ENCODE measurements at regions not wholly inside any gene's neighbourhood (a gene's known extent, or its start where the extent isn't known, plus 50 kb on each side); places are given as distances from the start of the nearest gene placed in this dataset.

DNA sequence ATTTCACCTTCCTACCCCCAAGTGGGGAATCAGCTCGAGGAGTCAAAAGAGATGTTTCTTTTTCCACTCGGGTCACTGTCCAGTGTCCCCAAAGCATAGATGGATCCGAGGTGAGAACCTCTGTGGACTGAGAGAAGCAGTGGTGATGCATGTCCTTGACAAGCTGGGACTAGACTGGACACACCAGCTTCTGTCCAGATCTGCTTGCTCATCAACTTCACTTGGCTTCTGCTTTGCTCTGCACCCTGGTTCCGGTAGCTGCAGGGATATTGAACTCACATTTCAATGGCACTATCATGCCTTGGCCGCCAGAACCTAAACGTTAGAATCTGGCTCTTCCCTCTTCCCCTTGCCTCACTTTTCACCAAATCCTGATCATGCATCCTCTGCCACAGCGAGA lies 50.3 kb upstream of the CXCL12 start:
- H3K4me3 ChIP-seq: no peak overlapping the region
- DNase-seq: no peak
- H3K4me1 ChIP-seq: no peaks in the 10 kb centered on the region
- ATAC-seq: peak in 2 of 8 donors; percentile 33 to 39
- no peaks in the 10 kb centered on the region for H3K36me3 ChIP-seq
- peaks cover 0 to 3% (median 0%) of the 10 kb centered on the region in 7 donors for H3K27me3 ChIP-seq
- H3K27ac ChIP-seq: no peak overlapping the region
- WGBS, 2 donors: 80 to 83% methylated on average over 7 of the region's 7 CpGs
- intact Hi-C loops (cut with DNase I): no loop called here
- TF ChIP-seq, protein P1, sequence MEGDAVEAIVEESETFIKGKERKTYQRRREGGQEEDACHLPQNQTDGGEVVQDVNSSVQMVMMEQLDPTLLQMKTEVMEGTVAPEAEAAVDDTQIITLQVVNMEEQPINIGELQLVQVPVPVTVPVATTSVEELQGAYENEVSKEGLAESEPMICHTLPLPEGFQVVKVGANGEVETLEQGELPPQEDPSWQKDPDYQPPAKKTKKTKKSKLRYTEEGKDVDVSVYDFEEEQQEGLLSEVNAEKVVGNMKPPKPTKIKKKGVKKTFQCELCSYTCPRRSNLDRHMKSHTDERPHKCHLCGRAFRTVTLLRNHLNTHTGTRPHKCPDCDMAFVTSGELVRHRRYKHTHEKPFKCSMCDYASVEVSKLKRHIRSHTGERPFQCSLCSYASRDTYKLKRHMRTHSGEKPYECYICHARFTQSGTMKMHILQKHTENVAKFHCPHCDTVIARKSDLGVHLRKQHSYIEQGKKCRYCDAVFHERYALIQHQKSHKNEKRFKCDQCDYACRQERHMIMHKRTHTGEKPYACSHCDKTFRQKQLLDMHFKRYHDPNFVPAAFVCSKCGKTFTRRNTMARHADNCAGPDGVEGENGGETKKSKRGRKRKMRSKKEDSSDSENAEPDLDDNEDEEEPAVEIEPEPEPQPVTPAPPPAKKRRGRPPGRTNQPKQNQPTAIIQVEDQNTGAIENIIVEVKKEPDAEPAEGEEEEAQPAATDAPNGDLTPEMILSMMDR (IDR thresholded peaks at IDR 0.05): no peak
- peaks cover 0 to 41% (median 11%) of the 10 kb centered on the region in 11 donors for H3K9me3 ChIP-seq

DNA sequence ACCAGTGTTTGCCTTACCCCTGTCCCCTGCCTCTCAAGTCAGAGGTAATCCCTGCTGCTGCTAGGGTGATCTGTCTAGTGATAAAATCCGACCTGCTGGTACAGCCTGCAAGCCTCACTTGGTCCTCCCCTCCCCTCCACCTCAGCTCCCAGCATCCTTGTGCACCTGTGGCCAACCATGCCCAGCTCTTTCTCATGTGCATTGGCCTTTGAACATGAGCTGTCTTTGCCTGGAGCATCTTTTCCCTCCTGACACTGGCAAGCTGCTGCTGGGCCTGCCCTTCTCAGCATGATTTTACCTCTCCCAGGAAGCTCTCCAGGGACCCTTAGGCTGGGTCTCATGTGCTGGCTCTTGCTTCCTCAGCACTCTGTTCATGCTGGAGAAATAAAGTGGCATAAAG lies 51.3 kb upstream of the CXCL12 start:
- TF ChIP-seq, protein P1 (IDR thresholded peaks at IDR 0.05): no peak
- intact Hi-C loops (cut with DNase I): no loop called here
- ATAC-seq: no peak
- Histone ChIP-seq H3K4me3 (no peak overlapping the region), H3K27ac (no peak overlapping the region), H3K36me3 (no peaks in the 10 kb centered on the region), H3K4me1 (no peaks in the 10 kb centered on the region), H3K9me3 (peaks cover 0 to 33% (median 11%) of the 10 kb centered on the region in 11 donors), H3K27me3 (peaks cover 0 to 3% (median 0%) of the 10 kb centered on the region in 7 donors)
- no peak for DNase-seq
- 41 to 50% methylated on average over 1 of the region's 1 CpG for WGBS, 2 donors

DNA sequence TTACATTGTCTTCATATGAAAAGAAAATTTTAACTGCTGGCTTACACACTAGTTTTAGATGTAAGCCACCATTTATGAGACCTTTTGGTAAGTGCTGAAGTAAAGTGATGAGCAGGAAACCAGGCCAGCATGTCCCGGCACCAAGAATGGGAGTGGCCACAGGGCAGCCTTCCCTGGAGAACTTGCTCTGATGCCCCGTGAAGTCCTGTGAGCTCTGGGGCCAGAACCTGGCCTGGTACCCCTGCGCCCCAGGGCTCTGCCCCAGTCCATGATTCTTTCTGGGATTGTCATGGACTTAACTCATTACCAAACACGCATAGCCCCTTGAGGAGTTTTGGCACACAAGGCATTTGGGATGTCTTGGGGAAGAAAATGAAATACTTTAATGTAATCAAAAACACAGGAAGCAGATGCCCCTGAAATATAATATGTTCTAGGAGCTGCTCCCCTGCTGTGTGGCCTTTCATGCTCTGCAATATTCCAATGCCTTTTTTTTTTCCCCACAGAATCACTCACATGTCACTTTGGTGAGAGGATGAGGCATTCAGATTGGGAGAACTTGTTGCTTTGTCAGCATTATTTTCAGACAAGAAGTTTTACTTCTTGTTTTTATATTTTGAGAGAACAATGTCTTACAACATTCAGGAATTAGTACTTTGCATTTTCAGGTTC lies 53.1 kb upstream of the CXCL12 start:
- WGBS, 2 donors: 79 to 91% methylated on average over 4 of the region's 4 CpGs
- H3K27ac ChIP-seq: peak overlapping the region in 2 of 10 donors; percentile 22 to 44

DNA sequence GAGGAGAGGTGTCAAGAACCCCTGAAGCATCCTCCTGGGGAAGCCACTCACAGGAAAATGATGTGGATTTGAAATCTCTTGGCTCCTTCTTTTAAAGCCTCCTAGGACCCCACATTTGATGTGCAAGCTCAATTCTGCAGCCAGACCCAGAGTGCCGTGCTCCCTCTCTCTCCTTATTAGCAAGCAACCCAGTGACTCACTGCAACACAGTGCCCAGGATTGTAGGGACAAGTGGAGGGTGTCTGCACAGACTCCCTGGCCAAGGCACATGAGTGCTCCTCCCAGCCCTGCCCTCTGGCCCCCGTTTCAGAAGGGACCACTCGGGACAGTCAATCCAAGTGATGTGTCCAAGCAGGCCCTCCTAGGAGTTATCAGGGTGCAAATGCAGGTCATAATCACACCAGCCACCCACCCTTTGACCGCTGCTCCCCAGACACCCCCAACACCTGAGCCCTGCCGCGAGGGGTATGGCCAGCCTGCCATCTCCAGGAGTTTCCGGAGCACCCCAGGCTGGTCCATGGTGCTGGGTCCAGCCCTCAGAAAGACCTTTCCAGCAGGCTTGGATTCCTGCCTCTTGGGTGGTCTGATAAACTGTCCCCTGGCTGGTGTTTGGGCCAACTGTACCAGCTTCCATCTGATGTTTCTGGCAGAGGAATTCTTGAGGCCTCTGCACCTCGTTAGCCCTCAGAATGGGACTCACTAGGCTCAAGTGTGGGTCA lies 54.5 kb upstream of the CXCL12 start:
- WGBS, 2 donors: 90 to 93% methylated on average over 8 of the region's 8 CpGs
- DNase-seq (no peak), ATAC-seq (peak in 1 of 8 donors; percentile 44)
- H3K27ac ChIP-seq: peak overlapping the region in 2 of 10 donors; percentile 4 to 64
- peaks cover 0 to 21% (median 3%) of the 10 kb centered on the region in 11 donors for H3K9me3 ChIP-seq
- no peaks in the 10 kb centered on the region for H3K4me1 ChIP-seq
- TF ChIP-seq, protein P1 (IDR thresholded peaks at IDR 0.05): no peak
- peaks cover 0 to 3% (median 0%) of the 10 kb centered on the region in 7 donors for H3K27me3 ChIP-seq
- no peaks in the 10 kb centered on the region for H3K36me3 ChIP-seq
- no peak overlapping the region for H3K4me3 ChIP-seq
- intact Hi-C loops (cut with DNase I): no loop called here

More for the DNA sequence above, 53.1 kb upstream of the CXCL12 start:
- Histone ChIP-seq H3K4me3 (no peak overlapping the region), H3K36me3 (no peaks in the 10 kb centered on the region), H3K4me1 (no peaks in the 10 kb centered on the region), H3K27me3 (peaks cover 0 to 3% (median 0%) of the 10 kb centered on the region in 7 donors), H3K9me3 (peaks cover 0 to 21% (median 6%) of the 10 kb centered on the region in 11 donors)
- TF ChIP-seq, protein P1 (IDR thresholded peaks at IDR 0.05): no peak
- ATAC-seq: peak in 6 of 8 donors; percentile 21 to 53 (median 34)
- intact Hi-C loops (cut with DNase I): no loop called here
- DNase-seq: no peak

Measured in heart right ventricle (tissue), 16 donors.